ENCODE measurements at regions not wholly inside any gene's neighbourhood (a gene's known extent, or its start where the extent isn't known, plus 50 kb on each side); places are given as distances from the start of the nearest gene placed in this dataset.

DNA sequence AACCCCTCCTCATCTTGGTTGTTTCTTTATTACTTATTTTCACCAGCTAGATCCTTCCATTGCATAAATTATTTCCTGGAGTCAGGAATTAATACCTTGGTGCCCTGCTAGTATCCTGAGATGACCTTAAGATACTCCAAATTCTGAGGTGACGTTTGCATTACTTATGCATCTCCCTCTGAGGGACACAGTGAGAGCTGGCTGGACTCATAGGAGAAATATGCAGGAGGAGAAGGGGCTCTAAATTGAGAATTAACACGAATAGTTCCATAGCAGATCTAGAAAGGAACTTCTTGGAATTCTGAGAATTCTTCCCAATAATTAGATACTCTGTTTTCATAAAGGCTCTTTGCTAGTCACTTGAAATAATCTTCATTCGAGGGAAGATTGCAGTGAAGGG is 310.6 kb upstream of the ZEB2 start:
- TF ChIP-seq, protein P1, sequence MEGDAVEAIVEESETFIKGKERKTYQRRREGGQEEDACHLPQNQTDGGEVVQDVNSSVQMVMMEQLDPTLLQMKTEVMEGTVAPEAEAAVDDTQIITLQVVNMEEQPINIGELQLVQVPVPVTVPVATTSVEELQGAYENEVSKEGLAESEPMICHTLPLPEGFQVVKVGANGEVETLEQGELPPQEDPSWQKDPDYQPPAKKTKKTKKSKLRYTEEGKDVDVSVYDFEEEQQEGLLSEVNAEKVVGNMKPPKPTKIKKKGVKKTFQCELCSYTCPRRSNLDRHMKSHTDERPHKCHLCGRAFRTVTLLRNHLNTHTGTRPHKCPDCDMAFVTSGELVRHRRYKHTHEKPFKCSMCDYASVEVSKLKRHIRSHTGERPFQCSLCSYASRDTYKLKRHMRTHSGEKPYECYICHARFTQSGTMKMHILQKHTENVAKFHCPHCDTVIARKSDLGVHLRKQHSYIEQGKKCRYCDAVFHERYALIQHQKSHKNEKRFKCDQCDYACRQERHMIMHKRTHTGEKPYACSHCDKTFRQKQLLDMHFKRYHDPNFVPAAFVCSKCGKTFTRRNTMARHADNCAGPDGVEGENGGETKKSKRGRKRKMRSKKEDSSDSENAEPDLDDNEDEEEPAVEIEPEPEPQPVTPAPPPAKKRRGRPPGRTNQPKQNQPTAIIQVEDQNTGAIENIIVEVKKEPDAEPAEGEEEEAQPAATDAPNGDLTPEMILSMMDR (IDR thresholded peaks at IDR 0.05) = no peak
- TF ChIP-seq POLR2A (IDR thresholded peaks at IDR 0.05) = no peak
- DNase-seq = no peak
- Histone ChIP-seq H3K4me3 (no peak overlapping the region), H3K4me1 (no peaks in the 10 kb centered on the region), H3K27ac (no peak overlapping the region), H3K9me3 (no peaks in the 10 kb centered on the region), H3K36me3 (no peaks in the 10 kb centered on the region), H3K27me3 (no peaks in the 10 kb centered on the region)
- intact Hi-C loops (cut with DNase I; ENCODE audit: low total_unique reads) = no loop called here

DNA sequence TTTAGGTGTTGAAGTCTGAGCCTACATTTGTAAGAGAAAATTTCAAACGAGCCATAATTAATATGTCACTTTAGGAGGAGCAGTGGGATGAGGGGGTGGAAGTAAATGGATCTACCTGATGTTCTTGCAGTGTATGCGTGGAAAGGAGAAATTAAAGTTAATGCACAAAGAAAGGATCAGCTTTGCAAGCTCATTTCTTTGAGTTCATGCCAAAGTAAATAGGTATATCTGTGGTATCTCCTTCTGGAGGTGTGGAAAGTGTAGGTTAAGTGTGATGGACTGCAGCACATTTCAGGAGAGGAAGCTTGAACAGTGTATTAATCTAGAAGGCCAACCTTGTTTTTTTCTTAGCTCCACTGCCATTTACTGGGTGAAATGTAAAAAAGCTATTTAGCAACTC is 307.5 kb upstream of the ZEB2 start:
- Histone ChIP-seq H3K9me3 (no peaks in the 10 kb centered on the region), H3K4me1 (no peaks in the 10 kb centered on the region), H3K27me3 (no peaks in the 10 kb centered on the region), H3K27ac (no peak overlapping the region), H3K36me3 (no peaks in the 10 kb centered on the region), H3K4me3 (no peak overlapping the region)
- intact Hi-C loops (cut with DNase I; ENCODE audit: low total_unique reads) = no loop called here
- no peak for DNase-seq
- TF ChIP-seq, protein P1 (IDR thresholded peaks at IDR 0.05) = no peak
- no peak for TF ChIP-seq POLR2A (IDR thresholded peaks at IDR 0.05)

DNA sequence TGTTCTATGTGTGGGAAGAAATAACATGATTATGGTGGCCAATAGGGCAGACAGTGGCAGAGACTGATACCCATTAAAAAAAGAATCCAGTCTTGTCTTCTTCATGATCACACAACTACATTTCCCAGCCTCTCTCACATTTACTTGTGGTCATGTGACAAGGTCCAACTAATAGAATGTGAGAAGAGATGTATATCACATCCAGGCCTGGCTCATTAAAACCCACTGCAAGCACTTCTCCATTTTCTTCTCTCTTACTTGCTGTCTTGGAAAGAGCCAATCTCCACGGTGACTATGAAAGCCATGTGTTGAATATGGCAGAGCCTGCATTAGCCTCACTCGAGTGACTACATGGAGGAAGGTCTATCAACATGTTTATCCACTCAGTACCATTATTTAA is 306.2 kb upstream of the ZEB2 start:
- no peak for DNase-seq
- Histone ChIP-seq H3K4me3 (no peak overlapping the region), H3K9me3 (no peaks in the 10 kb centered on the region), H3K4me1 (no peaks in the 10 kb centered on the region), H3K27me3 (no peaks in the 10 kb centered on the region), H3K27ac (no peak overlapping the region), H3K36me3 (no peaks in the 10 kb centered on the region)
- TF ChIP-seq, protein P1 (IDR thresholded peaks at IDR 0.05) = no peak
- no peak for TF ChIP-seq POLR2A (IDR thresholded peaks at IDR 0.05)
- intact Hi-C loops (cut with DNase I; ENCODE audit: low total_unique reads) = no loop called here

DNA sequence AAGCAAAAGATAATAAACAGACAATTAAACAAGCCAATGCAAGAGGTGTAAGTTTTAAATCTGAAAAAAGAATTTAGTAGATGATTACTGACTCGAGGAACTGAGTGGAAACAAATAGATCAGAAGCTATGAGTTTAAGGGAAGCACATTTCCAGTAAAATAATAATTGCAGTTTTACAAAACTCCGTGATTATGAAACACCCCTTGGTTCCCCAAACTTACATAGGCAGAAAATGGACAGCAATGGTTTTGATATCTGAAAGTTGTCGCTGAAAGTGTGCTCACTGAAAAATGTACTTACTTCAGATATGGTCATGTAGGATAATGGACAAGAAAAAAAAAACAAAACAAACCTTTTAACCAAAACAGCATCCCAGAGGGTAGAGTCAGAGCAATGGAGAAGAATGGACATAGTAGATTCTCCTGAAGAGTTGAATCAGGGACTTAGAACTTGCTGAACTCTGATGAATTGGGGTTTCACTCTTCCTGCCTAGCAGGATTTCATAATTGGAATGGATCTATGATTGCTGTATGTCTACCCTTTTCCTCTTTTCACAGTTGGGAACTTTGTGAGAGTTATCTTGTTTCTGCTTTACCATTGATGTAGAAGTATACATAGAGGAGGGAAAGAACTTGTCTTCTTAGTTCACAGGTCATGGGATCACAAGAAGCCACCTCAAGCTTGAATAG is 305.6 kb upstream of the ZEB2 start:
- H3K36me3 ChIP-seq = no peaks in the 10 kb centered on the region
- no peak overlapping the region for H3K27ac ChIP-seq
- DNase-seq = no peak
- H3K4me3 ChIP-seq = no peak overlapping the region
- H3K4me1 ChIP-seq = no peaks in the 10 kb centered on the region
- intact Hi-C loops (cut with DNase I; ENCODE audit: low total_unique reads) = no loop called here
- no peaks in the 10 kb centered on the region for H3K9me3 ChIP-seq
- no peak for TF ChIP-seq POLR2A (IDR thresholded peaks at IDR 0.05)
- TF ChIP-seq, protein P1 (IDR thresholded peaks at IDR 0.05) = no peak
- no peaks in the 10 kb centered on the region for H3K27me3 ChIP-seq

DNA sequence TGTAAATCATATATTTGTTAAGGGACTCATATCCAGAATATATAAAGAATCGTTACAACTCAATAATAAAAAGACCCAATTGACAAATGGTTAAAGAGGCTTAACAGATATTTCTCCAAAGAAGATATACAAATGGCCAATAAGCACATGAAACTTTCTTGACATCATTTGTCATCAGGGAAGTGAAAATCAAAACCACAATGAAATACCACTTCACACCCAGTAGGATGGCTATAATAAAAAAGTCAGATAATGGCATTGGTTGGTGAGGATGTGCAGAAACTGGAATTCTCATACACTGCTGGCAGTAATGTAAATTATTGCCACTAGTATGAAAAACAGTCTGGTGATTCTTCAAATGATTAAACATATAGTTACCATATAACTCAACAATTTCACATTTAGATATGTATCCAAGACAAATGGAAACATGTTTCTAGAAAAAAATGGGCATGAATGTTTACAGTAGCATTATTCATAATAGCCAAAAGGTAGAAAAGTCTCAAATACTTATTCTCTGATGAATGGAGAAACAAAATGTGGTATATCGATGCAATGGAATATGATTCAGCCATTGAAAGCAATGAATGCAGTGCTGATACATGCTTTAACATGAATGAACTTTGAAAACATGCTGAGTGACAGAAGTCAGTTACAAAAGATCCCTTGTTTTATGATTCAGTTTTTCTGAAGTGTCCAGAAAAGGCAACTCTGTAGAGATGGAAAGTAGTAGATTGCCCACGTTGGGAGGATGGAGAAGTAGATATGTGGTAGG is 304.6 kb upstream of the ZEB2 start:
- Histone ChIP-seq H3K9me3 (no peaks in the 10 kb centered on the region), H3K36me3 (no peaks in the 10 kb centered on the region), H3K4me3 (no peak overlapping the region), H3K4me1 (no peaks in the 10 kb centered on the region), H3K27ac (no peak overlapping the region), H3K27me3 (no peaks in the 10 kb centered on the region)
- DNase-seq = no peak
- intact Hi-C loops (cut with DNase I; ENCODE audit: low total_unique reads) = no loop called here
- TF ChIP-seq, protein P1 (IDR thresholded peaks at IDR 0.05) = no peak
- TF ChIP-seq POLR2A (IDR thresholded peaks at IDR 0.05) = no peak

Measured in uterus (tissue), 3 donors.